ENCODE measurements at regions not wholly inside any gene's neighbourhood (a gene's known extent, or its start where the extent isn't known, plus 50 kb on each side); places are given as distances from the start of the nearest gene placed in this dataset.

- no peak overlapping the region for H3K27ac ChIP-seq
- DNase-seq (ENCODE audit: low spot score in 2 of 2), result no peak
- no peaks in the 10 kb centered on the region for H3K9me3 ChIP-seq
- no peak overlapping the region for H3K4me3 ChIP-seq
- no peaks in the 10 kb centered on the region for H3K36me3 ChIP-seq
- TF ChIP-seq CTCF (IDR thresholded peaks at IDR 0.05) (no peak), POLR2AphosphoS5 (IDR thresholded peaks at IDR 0.05) (no peak), POLR2A (IDR thresholded peaks at IDR 0.05) (no peak)
- no peaks in the 10 kb centered on the region for H3K4me1 ChIP-seq
- no peaks in the 10 kb centered on the region for H3K27me3 ChIP-seq
- intact Hi-C loops (cut with DNase I; ENCODE audit: low total_unique reads), result no loop called here
These were observed 477.5 kb upstream of the SEMA3D start for GRCh38 chr7:85664341-85664740.

- intact Hi-C loops (cut with DNase I; ENCODE audit: low total_unique reads), result no loop called here
- Histone ChIP-seq H3K9me3 (no peaks in the 10 kb centered on the region), H3K27ac (no peak overlapping the region), H3K27me3 (no peaks in the 10 kb centered on the region), H3K4me1 (no peaks in the 10 kb centered on the region), H3K4me3 (no peak overlapping the region), H3K36me3 (no peaks in the 10 kb centered on the region)
- TF ChIP-seq CTCF (IDR thresholded peaks at IDR 0.05) (no peak), POLR2A (IDR thresholded peaks at IDR 0.05) (no peak), POLR2AphosphoS5 (IDR thresholded peaks at IDR 0.05) (no peak)
- no peak for DNase-seq (ENCODE audit: low spot score in 2 of 2)
These were observed 472.5 kb upstream of the SEMA3D start for GRCh38 chr7:85659364-85659763.

- Histone ChIP-seq H3K27ac (no peak overlapping the region), H3K4me3 (no peak overlapping the region), H3K27me3 (no peaks in the 10 kb centered on the region), H3K36me3 (no peaks in the 10 kb centered on the region), H3K4me1 (no peaks in the 10 kb centered on the region), H3K9me3 (no peaks in the 10 kb centered on the region)
- intact Hi-C loops (cut with DNase I; ENCODE audit: low total_unique reads), result no loop called here
- TF ChIP-seq POLR2A (IDR thresholded peaks at IDR 0.05) (no peak), CTCF (IDR thresholded peaks at IDR 0.05) (no peak), POLR2AphosphoS5 (IDR thresholded peaks at IDR 0.05) (no peak)
- no peak for DNase-seq (ENCODE audit: low spot score in 2 of 2)
These were observed 468.4 kb upstream of the SEMA3D start for GRCh38 chr7:85655252-85655651.

GRCh38 chr7:85644272-85644671 is 457.4 kb upstream of the SEMA3D start:
- H3K4me1 ChIP-seq, result no peaks in the 10 kb centered on the region
- H3K4me3 ChIP-seq, result no peak overlapping the region
- H3K36me3 ChIP-seq, result no peaks in the 10 kb centered on the region
- H3K9me3 ChIP-seq, result no peaks in the 10 kb centered on the region
- H3K27me3 ChIP-seq, result no peaks in the 10 kb centered on the region
- intact Hi-C loops (cut with DNase I; ENCODE audit: low total_unique reads), result no loop called here
- H3K27ac ChIP-seq, result no peak overlapping the region
- TF ChIP-seq POLR2AphosphoS5 (IDR thresholded peaks at IDR 0.05), result no peak
- no peak for TF ChIP-seq POLR2A (IDR thresholded peaks at IDR 0.05)
- no peak for TF ChIP-seq CTCF (IDR thresholded peaks at IDR 0.05)
- no peak for DNase-seq (ENCODE audit: low spot score in 2 of 2)

- TF ChIP-seq POLR2AphosphoS5 (IDR thresholded peaks at IDR 0.05) (no peak), CTCF (IDR thresholded peaks at IDR 0.05) (no peak), POLR2A (IDR thresholded peaks at IDR 0.05) (no peak)
- Histone ChIP-seq H3K4me3 (no peak overlapping the region), H3K27me3 (no peaks in the 10 kb centered on the region), H3K9me3 (no peaks in the 10 kb centered on the region), H3K27ac (no peak overlapping the region), H3K36me3 (no peaks in the 10 kb centered on the region), H3K4me1 (no peaks in the 10 kb centered on the region)
- no peak for DNase-seq (ENCODE audit: low spot score in 2 of 2)
- intact Hi-C loops (cut with DNase I; ENCODE audit: low total_unique reads), result no loop called here
These were observed 454.5 kb upstream of the SEMA3D start for GRCh38 chr7:85641331-85641730.

Measured in breast epithelium (tissue), 4 donors.